ENCODE measurements at regions not wholly inside any gene's neighbourhood (a gene's known extent, or its start where the extent isn't known, plus 50 kb on each side); places are given as distances from the start of the nearest gene placed in this dataset.

DNA sequence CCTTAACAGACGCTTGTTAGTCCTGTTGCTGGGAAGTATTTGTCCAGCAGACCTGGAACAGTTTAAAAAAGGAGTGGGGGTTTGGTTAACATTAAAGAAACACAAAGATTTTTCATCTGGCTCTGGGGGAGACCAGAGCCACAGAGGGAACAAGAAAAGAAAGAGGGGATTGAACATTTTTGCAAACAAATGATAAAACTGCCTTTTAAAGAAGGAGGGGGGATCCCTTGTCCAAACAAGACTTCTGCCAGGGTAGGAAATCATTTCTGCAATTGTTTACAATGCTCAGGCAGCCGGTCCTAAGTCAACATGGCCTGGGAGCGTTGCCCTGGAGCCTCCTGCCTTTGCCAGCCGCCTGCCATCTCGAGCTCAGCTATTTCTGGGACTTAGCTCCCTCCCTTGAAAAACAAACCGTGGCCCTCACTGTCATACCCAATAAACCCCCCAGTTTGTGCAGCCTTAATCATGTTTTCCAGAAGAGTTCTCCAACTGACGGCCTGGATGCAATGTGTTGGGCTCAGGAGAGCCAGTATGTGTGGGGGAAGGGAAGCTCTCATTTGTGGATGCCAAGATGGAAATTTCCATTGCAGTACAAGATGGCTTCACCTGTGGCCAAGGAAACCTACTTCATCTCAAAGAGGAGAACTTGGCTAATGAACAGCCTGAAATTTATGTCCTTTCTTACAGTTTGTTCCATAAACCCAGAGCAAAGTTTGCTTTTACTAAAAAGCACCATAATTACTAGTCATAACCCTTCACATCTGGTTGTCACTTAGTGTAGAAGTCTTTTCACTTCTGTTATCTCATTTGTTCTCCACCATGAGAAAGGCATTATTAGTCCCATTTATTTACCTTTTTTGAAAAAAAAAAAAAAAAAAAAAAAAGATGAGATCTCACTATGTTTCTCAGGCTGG, 75.9 kb upstream of the RNU6-1 start:
- no peak for TF ChIP-seq TCF7L2 (IDR thresholded peaks at IDR 0.05; ENCODE audit: borderline replicate concordance, extremely low read depth, insufficient read depth, insufficient read length)
- TF ChIP-seq, protein P1, sequence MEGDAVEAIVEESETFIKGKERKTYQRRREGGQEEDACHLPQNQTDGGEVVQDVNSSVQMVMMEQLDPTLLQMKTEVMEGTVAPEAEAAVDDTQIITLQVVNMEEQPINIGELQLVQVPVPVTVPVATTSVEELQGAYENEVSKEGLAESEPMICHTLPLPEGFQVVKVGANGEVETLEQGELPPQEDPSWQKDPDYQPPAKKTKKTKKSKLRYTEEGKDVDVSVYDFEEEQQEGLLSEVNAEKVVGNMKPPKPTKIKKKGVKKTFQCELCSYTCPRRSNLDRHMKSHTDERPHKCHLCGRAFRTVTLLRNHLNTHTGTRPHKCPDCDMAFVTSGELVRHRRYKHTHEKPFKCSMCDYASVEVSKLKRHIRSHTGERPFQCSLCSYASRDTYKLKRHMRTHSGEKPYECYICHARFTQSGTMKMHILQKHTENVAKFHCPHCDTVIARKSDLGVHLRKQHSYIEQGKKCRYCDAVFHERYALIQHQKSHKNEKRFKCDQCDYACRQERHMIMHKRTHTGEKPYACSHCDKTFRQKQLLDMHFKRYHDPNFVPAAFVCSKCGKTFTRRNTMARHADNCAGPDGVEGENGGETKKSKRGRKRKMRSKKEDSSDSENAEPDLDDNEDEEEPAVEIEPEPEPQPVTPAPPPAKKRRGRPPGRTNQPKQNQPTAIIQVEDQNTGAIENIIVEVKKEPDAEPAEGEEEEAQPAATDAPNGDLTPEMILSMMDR (IDR thresholded peaks at IDR 0.05 in 2 of 3, conservative IDR thresholded peaks at IDR 0.05 in 1 of 3; ENCODE audit: borderline replicate concordance in 1 of 3, insufficient read depth in 1 of 3, low read depth in 2 of 3, low read length in 2 of 3) = no peak
- no peak for TF ChIP-seq EZH2phosphoT487 (IDR thresholded peaks at IDR 0.05; ENCODE audit: borderline replicate concordance)
- TF ChIP-seq POLR2A (IDR thresholded peaks at IDR 0.05; ENCODE audit: borderline replicate concordance, extremely low read depth, insufficient read depth, insufficient read length) = no peak
- TF ChIP-seq ELF1 (IDR thresholded peaks at IDR 0.05; ENCODE audit: borderline replicate concordance, low read depth) = no peak
- TF ChIP-seq, protein P2, sequence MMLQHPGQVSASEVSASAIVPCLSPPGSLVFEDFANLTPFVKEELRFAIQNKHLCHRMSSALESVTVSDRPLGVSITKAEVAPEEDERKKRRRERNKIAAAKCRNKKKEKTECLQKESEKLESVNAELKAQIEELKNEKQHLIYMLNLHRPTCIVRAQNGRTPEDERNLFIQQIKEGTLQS (IDR thresholded peaks at IDR 0.05) = no peak
- TF ChIP-seq, protein P3, sequence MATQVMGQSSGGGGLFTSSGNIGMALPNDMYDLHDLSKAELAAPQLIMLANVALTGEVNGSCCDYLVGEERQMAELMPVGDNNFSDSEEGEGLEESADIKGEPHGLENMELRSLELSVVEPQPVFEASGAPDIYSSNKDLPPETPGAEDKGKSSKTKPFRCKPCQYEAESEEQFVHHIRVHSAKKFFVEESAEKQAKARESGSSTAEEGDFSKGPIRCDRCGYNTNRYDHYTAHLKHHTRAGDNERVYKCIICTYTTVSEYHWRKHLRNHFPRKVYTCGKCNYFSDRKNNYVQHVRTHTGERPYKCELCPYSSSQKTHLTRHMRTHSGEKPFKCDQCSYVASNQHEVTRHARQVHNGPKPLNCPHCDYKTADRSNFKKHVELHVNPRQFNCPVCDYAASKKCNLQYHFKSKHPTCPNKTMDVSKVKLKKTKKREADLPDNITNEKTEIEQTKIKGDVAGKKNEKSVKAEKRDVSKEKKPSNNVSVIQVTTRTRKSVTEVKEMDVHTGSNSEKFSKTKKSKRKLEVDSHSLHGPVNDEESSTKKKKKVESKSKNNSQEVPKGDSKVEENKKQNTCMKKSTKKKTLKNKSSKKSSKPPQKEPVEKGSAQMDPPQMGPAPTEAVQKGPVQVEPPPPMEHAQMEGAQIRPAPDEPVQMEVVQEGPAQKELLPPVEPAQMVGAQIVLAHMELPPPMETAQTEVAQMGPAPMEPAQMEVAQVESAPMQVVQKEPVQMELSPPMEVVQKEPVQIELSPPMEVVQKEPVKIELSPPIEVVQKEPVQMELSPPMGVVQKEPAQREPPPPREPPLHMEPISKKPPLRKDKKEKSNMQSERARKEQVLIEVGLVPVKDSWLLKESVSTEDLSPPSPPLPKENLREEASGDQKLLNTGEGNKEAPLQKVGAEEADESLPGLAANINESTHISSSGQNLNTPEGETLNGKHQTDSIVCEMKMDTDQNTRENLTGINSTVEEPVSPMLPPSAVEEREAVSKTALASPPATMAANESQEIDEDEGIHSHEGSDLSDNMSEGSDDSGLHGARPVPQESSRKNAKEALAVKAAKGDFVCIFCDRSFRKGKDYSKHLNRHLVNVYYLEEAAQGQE (IDR thresholded peaks at IDR 0.05; ENCODE audit: low read depth) = no peak
- no peak for TF ChIP-seq POLR2AphosphoS5 (IDR thresholded peaks at IDR 0.05; ENCODE audit: low read depth, low read length)
- TF ChIP-seq EZH2 (IDR thresholded peaks at IDR 0.05) = no peak
- no peak for TF ChIP-seq CEBPB (IDR thresholded peaks at IDR 0.05; ENCODE audit: low read depth)
- no peak for TF ChIP-seq ZNF274 (IDR thresholded peaks at IDR 0.05; ENCODE audit: low read depth, low read length)
- TF ChIP-seq RAD21 (IDR thresholded peaks at IDR 0.05; ENCODE audit: low read depth) = no peak
- no peak for TF ChIP-seq ZFX (IDR thresholded peaks at IDR 0.05)

Data from HCT116 (cell line).